ENCODE measurements at regions not wholly inside any gene's neighbourhood (a gene's known extent, or its start where the extent isn't known, plus 50 kb on each side); places are given as distances from the start of the nearest gene placed in this dataset.

GRCh38 chr3:177478170-177478867, 281.0 kb upstream of the TBL1XR1 start:
- 47 to 60% (median 53%) methylated on average over 4 of the region's 4 CpGs for WGBS, 4 donors
- no peak overlapping the region for H3K4me3 ChIP-seq
- H3K4me1 ChIP-seq (replicated peaks in 1 of 2) = peaks cover 9% of the 10 kb centered on the region in 2 donors
- peak overlapping the region in 2 of 5 donors; percentile 31 to 80 for H3K27ac ChIP-seq
- no peaks in the 10 kb centered on the region for H3K27me3 ChIP-seq
- peak in 1 of 7 donors; percentile 43 for DNase-seq
- no peak for TF ChIP-seq CTCF (IDR thresholded peaks at IDR 0.05)
- intact Hi-C loops (cut with DNase I) = no loop called here
- H3K9me3 ChIP-seq (replicated peaks in 1 of 3) = no peaks in the 10 kb centered on the region
- no peaks in the 10 kb centered on the region for H3K36me3 ChIP-seq (replicated peaks in 1 of 2)

GRCh38 chr3:177479630-177480029, 282.3 kb upstream of the TBL1XR1 start:
- H3K4me3 ChIP-seq = no peak overlapping the region
- H3K27ac ChIP-seq = no peak overlapping the region
- TF ChIP-seq POLR2A (IDR thresholded peaks at IDR 0.05) (no peak), CTCF (IDR thresholded peaks at IDR 0.05) (no peak)
- no peaks in the 10 kb centered on the region for H3K36me3 ChIP-seq (replicated peaks in 1 of 2)
- H3K9me3 ChIP-seq (replicated peaks in 1 of 3) = no peaks in the 10 kb centered on the region
- no peak for DNase-seq
- intact Hi-C loops (cut with DNase I) = no loop called here
- H3K4me1 ChIP-seq (replicated peaks in 1 of 2) = peaks cover 9% of the 10 kb centered on the region in 2 donors
- H3K27me3 ChIP-seq = no peaks in the 10 kb centered on the region
- WGBS, 4 donors = 58 to 100% (median 87%) methylated on average over 2 of the region's 2 CpGs

- Histone ChIP-seq H3K27ac (no peak overlapping the region), H3K9me3 (replicated peaks in 1 of 3) (no peaks in the 10 kb centered on the region), H3K27me3 (no peaks in the 10 kb centered on the region), H3K4me1 (replicated peaks in 1 of 2) (peaks cover 9% of the 10 kb centered on the region in 2 donors), H3K36me3 (replicated peaks in 1 of 2) (no peaks in the 10 kb centered on the region), H3K4me3 (no peak overlapping the region)
- TF ChIP-seq CTCF (IDR thresholded peaks at IDR 0.05) (no peak), POLR2A (IDR thresholded peaks at IDR 0.05) (no peak)
- 82 to 92% (median 86%) methylated on average over 3 of the region's 3 CpGs for WGBS, 4 donors
- no peak for DNase-seq
- intact Hi-C loops (cut with DNase I) = no loop called here
Measured at GRCh38 chr3:177481329-177481728, 284.0 kb upstream of the TBL1XR1 start.

GRCh38 chr3:177482048-177482691, 284.9 kb upstream of the TBL1XR1 start:
- WGBS, 4 donors = 39 to 46% (median 43%) methylated on average over 6 of the region's 6 CpGs
- H3K36me3 ChIP-seq (replicated peaks in 1 of 2) = no peaks in the 10 kb centered on the region
- H3K4me1 ChIP-seq (replicated peaks in 1 of 2) = peaks cover 9% of the 10 kb centered on the region in 2 donors
- H3K27ac ChIP-seq = peak overlapping the region in 1 of 5 donors; percentile 21
- intact Hi-C loops (cut with DNase I) = no loop called here
- no peaks in the 10 kb centered on the region for H3K27me3 ChIP-seq
- no peak overlapping the region for H3K4me3 ChIP-seq
- TF ChIP-seq CTCF (IDR thresholded peaks at IDR 0.05) (no peak), POLR2A (IDR thresholded peaks at IDR 0.05) (no peak)
- no peaks in the 10 kb centered on the region for H3K9me3 ChIP-seq (replicated peaks in 1 of 3)
- no peak for DNase-seq

Measured in adrenal gland (tissue), 9 donors.